ENCODE measurements at regions not wholly inside any gene's neighbourhood (a gene's known extent, or its start where the extent isn't known, plus 50 kb on each side); places are given as distances from the start of the nearest gene placed in this dataset.

DNA sequence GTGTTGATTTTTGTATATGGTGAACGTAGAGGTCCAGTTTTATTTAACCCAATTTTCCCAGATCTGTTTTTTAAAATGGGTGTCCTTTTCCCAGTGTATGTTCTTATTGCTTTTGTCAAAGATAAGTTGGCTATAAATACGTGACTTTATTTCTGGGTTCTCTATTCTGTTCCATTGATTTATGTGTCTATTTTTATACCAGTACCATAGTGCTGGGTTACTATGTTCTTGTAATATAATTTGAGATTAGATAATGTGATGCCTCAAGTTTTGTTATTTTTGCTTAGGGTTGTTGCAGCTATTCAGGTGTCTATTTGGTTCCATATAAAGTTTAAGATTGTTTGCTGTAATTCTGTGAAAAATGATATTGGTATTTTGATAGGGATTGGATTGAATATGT lies 749.1 kb upstream of the GRIA3 start:
- TF ChIP-seq, protein P1, sequence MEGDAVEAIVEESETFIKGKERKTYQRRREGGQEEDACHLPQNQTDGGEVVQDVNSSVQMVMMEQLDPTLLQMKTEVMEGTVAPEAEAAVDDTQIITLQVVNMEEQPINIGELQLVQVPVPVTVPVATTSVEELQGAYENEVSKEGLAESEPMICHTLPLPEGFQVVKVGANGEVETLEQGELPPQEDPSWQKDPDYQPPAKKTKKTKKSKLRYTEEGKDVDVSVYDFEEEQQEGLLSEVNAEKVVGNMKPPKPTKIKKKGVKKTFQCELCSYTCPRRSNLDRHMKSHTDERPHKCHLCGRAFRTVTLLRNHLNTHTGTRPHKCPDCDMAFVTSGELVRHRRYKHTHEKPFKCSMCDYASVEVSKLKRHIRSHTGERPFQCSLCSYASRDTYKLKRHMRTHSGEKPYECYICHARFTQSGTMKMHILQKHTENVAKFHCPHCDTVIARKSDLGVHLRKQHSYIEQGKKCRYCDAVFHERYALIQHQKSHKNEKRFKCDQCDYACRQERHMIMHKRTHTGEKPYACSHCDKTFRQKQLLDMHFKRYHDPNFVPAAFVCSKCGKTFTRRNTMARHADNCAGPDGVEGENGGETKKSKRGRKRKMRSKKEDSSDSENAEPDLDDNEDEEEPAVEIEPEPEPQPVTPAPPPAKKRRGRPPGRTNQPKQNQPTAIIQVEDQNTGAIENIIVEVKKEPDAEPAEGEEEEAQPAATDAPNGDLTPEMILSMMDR (IDR thresholded peaks at IDR 0.05) = no peak
- no peak for TF ChIP-seq POLR2A (IDR thresholded peaks at IDR 0.05)
